ENCODE measurements at regions not wholly inside any gene's neighbourhood (a gene's known extent, or its start where the extent isn't known, plus 50 kb on each side); places are given as distances from the start of the nearest gene placed in this dataset.

DNA sequence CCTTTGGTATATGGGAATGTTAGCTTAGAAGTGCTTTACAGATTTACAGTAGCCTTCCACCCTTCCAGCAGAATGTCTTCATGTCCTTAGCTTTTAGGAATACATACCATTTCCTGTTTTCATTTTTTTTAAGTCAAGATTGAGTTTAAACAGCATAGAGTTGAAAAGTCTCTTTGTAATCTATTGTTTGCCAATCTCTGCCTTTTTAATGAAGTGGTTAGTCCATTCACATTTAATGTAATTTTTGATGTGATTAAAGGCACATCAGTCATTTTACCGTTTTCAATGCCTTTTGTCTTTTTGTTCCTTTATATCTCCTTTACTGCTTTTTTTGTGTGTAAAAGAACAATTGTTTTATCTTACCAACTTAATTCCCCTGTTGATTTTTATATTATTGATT lies 233.4 kb upstream of the SMIM21 start:
- no peak for TF ChIP-seq POLR2A (IDR thresholded peaks at IDR 0.05; ENCODE audit: low read depth)
- TF ChIP-seq, protein P1, sequence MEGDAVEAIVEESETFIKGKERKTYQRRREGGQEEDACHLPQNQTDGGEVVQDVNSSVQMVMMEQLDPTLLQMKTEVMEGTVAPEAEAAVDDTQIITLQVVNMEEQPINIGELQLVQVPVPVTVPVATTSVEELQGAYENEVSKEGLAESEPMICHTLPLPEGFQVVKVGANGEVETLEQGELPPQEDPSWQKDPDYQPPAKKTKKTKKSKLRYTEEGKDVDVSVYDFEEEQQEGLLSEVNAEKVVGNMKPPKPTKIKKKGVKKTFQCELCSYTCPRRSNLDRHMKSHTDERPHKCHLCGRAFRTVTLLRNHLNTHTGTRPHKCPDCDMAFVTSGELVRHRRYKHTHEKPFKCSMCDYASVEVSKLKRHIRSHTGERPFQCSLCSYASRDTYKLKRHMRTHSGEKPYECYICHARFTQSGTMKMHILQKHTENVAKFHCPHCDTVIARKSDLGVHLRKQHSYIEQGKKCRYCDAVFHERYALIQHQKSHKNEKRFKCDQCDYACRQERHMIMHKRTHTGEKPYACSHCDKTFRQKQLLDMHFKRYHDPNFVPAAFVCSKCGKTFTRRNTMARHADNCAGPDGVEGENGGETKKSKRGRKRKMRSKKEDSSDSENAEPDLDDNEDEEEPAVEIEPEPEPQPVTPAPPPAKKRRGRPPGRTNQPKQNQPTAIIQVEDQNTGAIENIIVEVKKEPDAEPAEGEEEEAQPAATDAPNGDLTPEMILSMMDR (IDR thresholded peaks at IDR 0.05), result no peak
- TF ChIP-seq POLR2AphosphoS5 (IDR thresholded peaks at IDR 0.05), result no peak
